ENCODE measurements at regions not wholly inside any gene's neighbourhood (a gene's known extent, or its start where the extent isn't known, plus 50 kb on each side); places are given as distances from the start of the nearest gene placed in this dataset.
A peak's percentile ranks its signal among the peaks of the same experiment; 100 is the strongest.

DNA sequence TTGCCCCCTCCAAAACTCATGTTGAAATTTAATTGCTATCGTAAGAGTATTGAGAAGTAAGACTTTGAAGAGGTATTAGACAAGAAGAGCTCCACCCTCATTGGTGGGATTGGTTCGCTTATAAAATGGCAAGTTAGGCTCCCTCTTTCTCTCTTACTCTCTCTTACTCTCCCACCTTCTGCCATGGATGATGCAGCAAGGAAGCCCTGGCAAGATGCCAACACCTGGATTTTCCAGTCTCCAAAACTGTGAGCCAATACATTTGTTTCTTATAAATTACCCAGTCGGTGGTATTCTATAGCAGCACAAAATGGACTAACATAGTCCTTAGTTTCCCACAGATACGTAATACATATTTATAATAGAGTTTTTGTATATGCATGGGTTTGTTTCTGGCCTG lies 119.4 kb downstream of the DDIT4L start:
- TF ChIP-seq, protein P1, sequence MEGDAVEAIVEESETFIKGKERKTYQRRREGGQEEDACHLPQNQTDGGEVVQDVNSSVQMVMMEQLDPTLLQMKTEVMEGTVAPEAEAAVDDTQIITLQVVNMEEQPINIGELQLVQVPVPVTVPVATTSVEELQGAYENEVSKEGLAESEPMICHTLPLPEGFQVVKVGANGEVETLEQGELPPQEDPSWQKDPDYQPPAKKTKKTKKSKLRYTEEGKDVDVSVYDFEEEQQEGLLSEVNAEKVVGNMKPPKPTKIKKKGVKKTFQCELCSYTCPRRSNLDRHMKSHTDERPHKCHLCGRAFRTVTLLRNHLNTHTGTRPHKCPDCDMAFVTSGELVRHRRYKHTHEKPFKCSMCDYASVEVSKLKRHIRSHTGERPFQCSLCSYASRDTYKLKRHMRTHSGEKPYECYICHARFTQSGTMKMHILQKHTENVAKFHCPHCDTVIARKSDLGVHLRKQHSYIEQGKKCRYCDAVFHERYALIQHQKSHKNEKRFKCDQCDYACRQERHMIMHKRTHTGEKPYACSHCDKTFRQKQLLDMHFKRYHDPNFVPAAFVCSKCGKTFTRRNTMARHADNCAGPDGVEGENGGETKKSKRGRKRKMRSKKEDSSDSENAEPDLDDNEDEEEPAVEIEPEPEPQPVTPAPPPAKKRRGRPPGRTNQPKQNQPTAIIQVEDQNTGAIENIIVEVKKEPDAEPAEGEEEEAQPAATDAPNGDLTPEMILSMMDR (IDR thresholded peaks at IDR 0.05), result no peak

DNA sequence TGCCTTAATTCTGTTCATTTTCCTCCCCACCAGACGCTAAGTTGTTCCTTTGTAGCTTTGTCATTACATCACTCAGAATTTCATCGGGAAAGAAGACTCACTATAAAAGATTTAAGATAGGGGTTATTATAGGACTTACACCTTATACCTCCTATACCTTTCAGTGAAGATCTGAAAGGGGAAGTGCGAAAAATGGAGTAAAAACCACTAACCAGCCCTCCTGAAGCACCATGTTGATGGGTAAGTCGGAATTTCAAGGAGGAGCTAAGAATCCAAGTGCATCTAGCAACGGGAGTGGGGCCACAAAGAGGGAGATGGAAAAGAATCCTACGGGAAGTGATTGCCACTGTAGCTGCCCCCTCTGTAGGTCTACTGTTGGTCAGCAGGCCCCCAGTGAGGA lies 119.1 kb upstream of the H2AZ1 start:
- TF ChIP-seq, protein P1 (IDR thresholded peaks at IDR 0.05), result no peak

DNA sequence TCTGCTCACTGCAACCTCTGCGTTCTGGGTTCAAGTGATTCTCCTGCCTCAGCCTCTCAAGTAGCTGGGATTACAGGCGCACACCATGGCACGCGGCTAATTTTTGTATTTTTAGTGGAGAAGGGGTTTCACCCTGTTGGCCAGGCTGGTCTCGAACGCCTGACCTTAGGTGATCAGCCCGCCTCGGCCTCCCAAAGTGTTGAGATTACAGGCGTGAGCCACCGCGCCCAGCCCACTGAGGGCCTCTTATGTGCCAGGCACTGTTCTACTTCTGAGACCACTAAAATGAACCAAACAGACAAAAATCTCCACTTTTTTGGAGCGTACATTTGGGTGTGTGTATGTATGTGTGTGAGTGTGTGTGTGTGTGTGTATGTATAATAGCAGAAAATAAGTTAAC lies 117.2 kb upstream of the H2AZ1 start:
- TF ChIP-seq, protein P1 (IDR thresholded peaks at IDR 0.05), result no peak

DNA sequence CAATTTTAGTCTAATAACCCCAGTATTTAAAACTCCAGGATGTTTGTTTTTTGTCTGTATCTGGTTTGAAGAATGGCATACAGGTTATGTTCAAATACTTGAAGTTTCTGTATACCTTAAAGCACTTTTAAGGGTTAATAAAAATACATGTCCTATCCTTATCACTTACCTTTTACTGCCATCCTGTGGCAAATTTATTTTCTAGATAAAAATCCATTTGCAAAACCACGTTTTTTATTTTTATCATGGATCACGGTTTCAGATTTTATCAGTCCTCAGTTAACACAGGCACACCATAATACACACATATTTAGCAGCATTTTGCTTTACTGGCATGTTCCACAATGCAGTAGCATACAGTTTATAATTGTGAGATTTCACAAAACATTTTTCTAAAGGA lies 113.3 kb upstream of the H2AZ1 start:
- TF ChIP-seq, protein P1 (IDR thresholded peaks at IDR 0.05), result peak; percentile 25; the same call in 1 of the 2 replicates

DNA sequence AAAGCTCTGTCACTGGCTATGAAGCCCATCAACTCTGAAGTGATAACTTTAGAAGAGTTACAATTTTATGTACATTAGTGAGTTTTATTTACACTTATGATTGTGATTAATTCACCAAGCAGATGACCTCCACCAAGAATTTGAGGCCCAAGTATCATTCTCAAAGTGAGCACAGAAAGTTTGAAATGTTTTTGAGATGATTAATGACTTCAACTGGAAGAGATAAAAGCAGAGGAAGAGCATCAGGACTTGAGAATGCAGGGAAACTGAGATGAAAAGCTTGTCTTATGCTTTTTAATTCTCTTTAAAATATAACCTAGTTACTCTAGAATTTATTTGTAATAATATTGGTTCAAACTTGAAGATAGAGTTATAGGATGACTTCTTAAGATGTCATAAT lies 112.8 kb upstream of the H2AZ1 start:
- TF ChIP-seq, protein P1 (IDR thresholded peaks at IDR 0.05), result no peak

DNA sequence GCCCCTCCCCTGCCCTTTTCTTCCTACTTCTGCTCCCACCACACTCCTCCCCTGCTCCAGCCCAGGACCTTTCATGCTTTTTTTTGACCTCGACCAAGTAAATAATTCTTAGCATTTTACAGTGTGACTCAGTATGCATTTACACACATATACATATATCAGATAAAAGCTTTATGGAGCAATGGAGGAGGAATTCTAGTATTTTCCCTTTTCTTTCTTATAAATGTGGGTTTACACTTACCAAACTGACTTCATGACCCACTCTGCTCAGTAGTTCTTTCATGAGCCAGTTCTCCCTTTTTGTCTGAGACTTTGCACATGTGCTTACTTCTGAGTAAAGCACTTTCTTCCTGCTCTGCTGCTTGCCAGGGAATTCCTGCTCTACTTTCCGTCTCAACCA lies 111.8 kb upstream of the H2AZ1 start:
- TF ChIP-seq, protein P1 (IDR thresholded peaks at IDR 0.05), result no peak

DNA sequence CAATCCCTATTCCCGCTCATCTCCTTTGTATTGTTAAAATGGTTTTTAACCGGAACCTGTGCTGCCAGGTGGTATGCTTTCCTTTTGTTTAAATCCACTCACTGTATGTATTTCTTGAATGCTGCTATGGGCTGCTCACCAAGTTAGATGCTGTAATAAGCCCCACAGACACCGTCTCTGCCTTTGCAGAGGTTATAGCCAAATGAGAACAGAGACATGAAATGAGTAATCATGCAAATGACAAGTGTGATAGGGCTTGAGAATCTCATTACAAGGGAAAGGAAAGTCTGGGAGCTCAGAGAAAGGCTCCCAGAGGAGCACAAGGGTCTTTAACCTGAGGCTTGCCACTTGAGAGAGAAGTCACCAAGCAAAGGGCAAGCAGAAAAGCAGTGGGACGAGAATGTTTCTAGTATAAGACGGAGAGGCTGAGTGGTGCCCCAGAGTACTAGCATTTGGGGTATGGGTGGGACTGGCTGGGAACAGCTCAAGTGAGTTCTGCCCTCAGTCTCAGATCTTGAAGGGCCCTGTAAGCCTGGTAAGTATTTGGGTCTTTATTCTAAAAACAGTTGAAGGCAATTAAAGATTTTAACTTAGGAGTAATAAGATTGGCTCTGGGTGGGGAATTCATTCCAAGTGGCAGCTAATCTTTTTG lies 110.8 kb upstream of the H2AZ1 start:
- TF ChIP-seq, protein P1 (IDR thresholded peaks at IDR 0.05), result no peak

DNA sequence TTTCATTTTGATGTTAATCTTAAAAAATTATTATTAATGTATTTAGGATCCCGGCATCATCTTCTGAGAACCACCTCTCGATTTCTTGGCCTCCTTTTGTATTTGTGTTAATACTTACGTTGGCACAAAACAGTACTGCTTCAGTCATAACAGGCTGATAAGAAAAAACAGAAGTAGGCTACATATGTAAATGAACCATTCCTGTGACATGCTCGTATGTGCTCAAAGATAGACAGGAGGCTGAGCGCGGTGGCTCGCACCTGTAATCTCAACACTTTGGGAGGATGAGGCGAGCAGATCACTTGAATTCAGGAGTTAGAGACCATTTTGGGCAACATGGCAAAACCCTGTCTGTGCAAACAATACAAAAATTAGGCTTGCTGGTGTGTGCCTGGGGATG lies 109.4 kb upstream of the H2AZ1 start:
- TF ChIP-seq, protein P1 (IDR thresholded peaks at IDR 0.05), result no peak
